ENCODE measurements at regions not wholly inside any gene's neighbourhood (a gene's known extent, or its start where the extent isn't known, plus 50 kb on each side); places are given as distances from the start of the nearest gene placed in this dataset.

GRCh38 chr5:165858118-165858517 lies 2352.7 kb downstream of the MAT2B start:
- TF ChIP-seq CTCF (optimal IDR thresholded peaks at IDR 0.05 in 1 of 3, IDR thresholded peaks at IDR 0.05 in 1 of 3, conservative IDR thresholded peaks at IDR 0.05 in 1 of 3; ENCODE audit: extremely low read depth in 1 of 3, insufficient read depth in 2 of 3, low read length in 3 of 3) (no peak), EZH2 (IDR thresholded peaks at IDR 0.05; ENCODE audit: low read length) (no peak)

All from keratinocyte (primary cell).